ENCODE measurements at regions not wholly inside any gene's neighbourhood (a gene's known extent, or its start where the extent isn't known, plus 50 kb on each side); places are given as distances from the start of the nearest gene placed in this dataset.

DNA sequence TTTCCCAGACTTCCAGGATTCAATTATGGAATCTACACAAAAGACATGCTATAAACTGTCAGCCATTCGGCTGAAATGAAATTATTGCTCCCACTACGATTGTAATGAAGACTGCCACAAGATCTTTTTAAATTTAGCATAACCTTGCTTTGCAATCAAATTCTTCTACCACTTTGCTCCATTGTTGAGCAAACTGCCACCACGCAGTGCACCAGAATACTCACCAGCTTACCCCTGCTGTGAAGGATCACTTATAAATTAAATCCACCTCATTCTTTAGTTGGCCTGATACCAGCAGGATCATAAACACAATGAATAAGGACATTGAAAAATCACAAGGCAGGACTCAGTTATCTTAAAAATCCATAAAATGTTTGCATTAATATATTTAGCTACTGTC, 116.4 kb upstream of the PRNP start:
- ATAC-seq, result no peak
- TF ChIP-seq CTCF (IDR thresholded peaks at IDR 0.05 in 4 of 5, conservative IDR thresholded peaks at IDR 0.05 in 1 of 5) (no peak), POLR2A (IDR thresholded peaks at IDR 0.05) (no peak)

DNA sequence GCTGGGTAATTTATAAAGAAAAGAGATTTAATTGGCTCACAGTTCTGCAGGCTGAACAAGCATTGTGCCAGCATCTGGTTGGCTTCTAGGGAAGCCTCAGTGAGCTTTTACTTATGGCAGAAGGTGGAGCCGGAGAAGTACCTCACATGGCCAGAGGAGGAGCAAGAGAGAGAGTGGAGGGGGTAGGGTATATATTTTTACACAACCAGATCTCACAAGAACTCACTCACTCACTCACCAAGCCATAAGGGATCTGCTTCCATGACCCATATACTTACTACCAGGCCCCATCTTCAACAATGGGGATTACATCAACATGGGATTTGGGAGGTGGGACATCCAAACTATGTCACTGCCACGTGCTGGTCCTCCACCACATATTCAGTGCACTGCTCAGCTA, 117.2 kb upstream of the PRNP start:
- intact Hi-C loops (cut with DNase I; ENCODE audit: low total_unique reads) (no loop called here), in situ Hi-C loops (cut with MboI; ENCODE audit: low sequenced_read_pairs in 4 of 4) (no loop called here)
- H3K4me1 ChIP-seq, result no peaks in the 10 kb centered on the region
- no peaks in the 10 kb centered on the region for H3K9me3 ChIP-seq
- no peak overlapping the region for H3K27ac ChIP-seq
- ATAC-seq (no peak), DNase-seq (no peak)
- no peaks in the 10 kb centered on the region for H3K27me3 ChIP-seq
- no peaks in the 10 kb centered on the region for H3K36me3 ChIP-seq
- no peak overlapping the region for H3K4me3 ChIP-seq
- TF ChIP-seq POLR2A (IDR thresholded peaks at IDR 0.05), result no peak

More for the DNA sequence above, 116.4 kb upstream of the PRNP start:
- no peak for DNase-seq
- H3K9me3 ChIP-seq, result no peaks in the 10 kb centered on the region
- intact Hi-C loops (cut with DNase I; ENCODE audit: low total_unique reads) (loop anchor here (10.0 kb wide), 1 partner anchor 65 kb away; no protein-coding TSS in a partner anchor), in situ Hi-C loops (cut with MboI; ENCODE audit: low sequenced_read_pairs in 4 of 4) (no loop called here)
- no peaks in the 10 kb centered on the region for H3K36me3 ChIP-seq
- no peaks in the 10 kb centered on the region for H3K4me1 ChIP-seq
- H3K4me3 ChIP-seq, result no peak overlapping the region
- H3K27me3 ChIP-seq, result no peaks in the 10 kb centered on the region
- no peak overlapping the region for H3K27ac ChIP-seq

DNA sequence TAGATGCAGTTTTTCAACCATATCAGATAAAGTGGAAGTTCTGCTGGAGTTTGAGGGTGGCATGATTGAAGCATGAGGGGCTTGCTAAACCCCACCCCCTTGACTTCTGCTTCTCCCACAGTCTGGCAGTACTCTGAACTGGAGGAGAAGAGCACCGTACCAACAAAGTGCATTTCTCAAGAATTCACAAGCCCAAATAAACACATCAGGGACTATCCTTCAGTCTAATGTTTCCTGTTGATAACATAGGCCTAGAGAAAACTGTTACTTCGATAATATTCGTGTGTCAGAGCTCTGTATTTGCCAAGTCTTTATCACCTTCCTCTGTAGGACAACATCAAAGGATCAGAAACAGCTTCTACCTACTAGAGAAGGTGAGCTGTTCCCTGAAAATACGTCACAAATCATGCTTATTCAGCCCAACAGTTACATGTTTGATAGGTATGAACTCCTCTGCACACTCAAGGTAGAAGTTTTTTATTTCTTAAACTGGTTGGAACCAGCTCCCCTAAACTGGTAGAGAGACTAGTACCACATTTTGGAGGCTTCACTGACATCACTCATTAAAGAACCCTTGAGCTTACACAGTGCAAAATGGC, 117.8 kb upstream of the PRNP start:
- no peak for DNase-seq
- H3K9me3 ChIP-seq, result no peaks in the 10 kb centered on the region
- no peaks in the 10 kb centered on the region for H3K27me3 ChIP-seq
- intact Hi-C loops (cut with DNase I; ENCODE audit: low total_unique reads) (no loop called here), in situ Hi-C loops (cut with MboI; ENCODE audit: low sequenced_read_pairs in 4 of 4) (no loop called here)
- TF ChIP-seq POLR2A (IDR thresholded peaks at IDR 0.05) (no peak), CTCF (IDR thresholded peaks at IDR 0.05 in 4 of 5, conservative IDR thresholded peaks at IDR 0.05 in 1 of 5) (no peak)
- H3K27ac ChIP-seq, result no peak overlapping the region
- H3K4me1 ChIP-seq, result no peaks in the 10 kb centered on the region
- no peak overlapping the region for H3K4me3 ChIP-seq
- H3K36me3 ChIP-seq, result no peaks in the 10 kb centered on the region
- no peak for ATAC-seq

DNA sequence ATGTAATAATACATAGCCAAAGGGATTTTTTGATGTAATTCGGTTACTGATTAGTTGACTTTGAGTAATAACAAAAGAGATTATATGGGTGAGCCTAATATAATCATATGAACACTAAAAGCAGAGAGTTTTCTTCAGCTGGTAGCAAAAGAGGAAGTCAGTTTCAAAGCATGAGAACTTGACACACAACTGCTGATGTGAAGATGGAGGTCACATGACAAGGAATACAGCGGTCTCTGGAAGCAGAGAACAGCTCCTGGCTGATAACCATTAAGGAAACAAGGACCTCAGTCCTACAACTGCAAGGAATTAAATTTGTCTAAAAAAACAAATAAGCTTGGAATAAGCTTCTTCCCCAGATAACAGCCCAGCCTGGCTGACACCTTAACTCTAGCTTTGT, 119.1 kb upstream of the PRNP start:
- no peaks in the 10 kb centered on the region for H3K9me3 ChIP-seq
- H3K27me3 ChIP-seq, result no peaks in the 10 kb centered on the region
- H3K36me3 ChIP-seq, result no peaks in the 10 kb centered on the region
- no peak for DNase-seq
- TF ChIP-seq POLR2A (IDR thresholded peaks at IDR 0.05) (no peak), CTCF (IDR thresholded peaks at IDR 0.05 in 4 of 5, conservative IDR thresholded peaks at IDR 0.05 in 1 of 5) (no peak)
- intact Hi-C loops (cut with DNase I; ENCODE audit: low total_unique reads) (no loop called here), in situ Hi-C loops (cut with MboI; ENCODE audit: low sequenced_read_pairs in 4 of 4) (no loop called here)
- no peak overlapping the region for H3K4me3 ChIP-seq
- ATAC-seq, result no peak
- no peak overlapping the region for H3K27ac ChIP-seq
- no peaks in the 10 kb centered on the region for H3K4me1 ChIP-seq

DNA sequence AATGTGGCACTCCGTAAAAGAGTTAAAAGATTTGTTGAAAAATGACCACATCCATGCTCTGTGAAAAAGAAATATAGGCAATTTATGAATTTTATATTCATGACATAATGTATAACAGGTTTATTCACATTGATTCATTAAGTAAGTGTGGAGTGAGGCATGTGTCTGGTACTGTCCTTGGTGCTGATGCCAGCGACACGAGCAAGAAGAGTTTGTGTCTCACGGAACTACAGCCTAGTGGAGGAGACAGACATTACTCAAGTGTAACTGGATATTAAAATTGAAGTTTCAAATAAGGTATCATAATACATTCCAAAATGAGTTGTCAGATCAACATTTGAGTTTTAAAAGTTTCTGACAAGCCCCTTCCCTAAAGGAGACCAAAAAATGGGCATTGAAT, 122.7 kb upstream of the PRNP start:
- Histone ChIP-seq H3K36me3 (no peaks in the 10 kb centered on the region), H3K4me3 (no peak overlapping the region), H3K27me3 (no peaks in the 10 kb centered on the region), H3K27ac (no peak overlapping the region), H3K9me3 (peaks cover 0 to 5% (median 0%) of the 10 kb centered on the region in 3 donors), H3K4me1 (no peaks in the 10 kb centered on the region)
- intact Hi-C loops (cut with DNase I; ENCODE audit: low total_unique reads) (no loop called here), in situ Hi-C loops (cut with MboI; ENCODE audit: low sequenced_read_pairs in 4 of 4) (no loop called here)
- no peak for TF ChIP-seq CTCF (IDR thresholded peaks at IDR 0.05 in 4 of 5, conservative IDR thresholded peaks at IDR 0.05 in 1 of 5)
- no peak for TF ChIP-seq POLR2A (IDR thresholded peaks at IDR 0.05)
- DNase-seq (no peak), ATAC-seq (no peak)

Data from gastrocnemius medialis (tissue), 4 donors.